ENCODE measurements at regions not wholly inside any gene's neighbourhood (a gene's known extent, or its start where the extent isn't known, plus 50 kb on each side); places are given as distances from the start of the nearest gene placed in this dataset.

GRCh38 chr21:25329227-25329825, 278.0 kb downstream of the MRPL39 start:
- no peak for DNase-seq (ENCODE audit: low spot score)

- DNase-seq (ENCODE audit: low spot score): no peak
Observed at GRCh38 chr21:25328736-25329135, 278.5 kb downstream of the MRPL39 start.

GRCh38 chr21:25326181-25326580, 281.1 kb downstream of the MRPL39 start:
- DNase-seq (ENCODE audit: low spot score): no peak

- DNase-seq (ENCODE audit: low spot score): no peak
Observed at GRCh38 chr21:25324666-25325065, 282.6 kb downstream of the MRPL39 start.

GRCh38 chr21:25323356-25323949, 283.8 kb downstream of the MRPL39 start:
- no peak for DNase-seq (ENCODE audit: low spot score)

GRCh38 chr21:25314247-25314646, 293.0 kb downstream of the MRPL39 start:
- no peak for DNase-seq (ENCODE audit: low spot score)

- DNase-seq (ENCODE audit: low spot score): no peak
Observed at GRCh38 chr21:25313829-25314228, 293.5 kb downstream of the MRPL39 start.

GRCh38 chr21:25307489-25307888, 299.8 kb downstream of the MRPL39 start:
- DNase-seq (ENCODE audit: low spot score): no peak

GRCh38 chr21:25304611-25305010, 302.7 kb downstream of the MRPL39 start:
- no peak for DNase-seq (ENCODE audit: low spot score)

- DNase-seq (ENCODE audit: low spot score): no peak
Observed at GRCh38 chr21:25300632-25301031, 306.6 kb downstream of the MRPL39 start.

GRCh38 chr21:25298512-25299491, 308.5 kb downstream of the MRPL39 start:
- no peak for DNase-seq (ENCODE audit: low spot score)

- no peak for DNase-seq (ENCODE audit: low spot score)
Observed at GRCh38 chr21:25297117-25297516, 310.2 kb downstream of the MRPL39 start.

- DNase-seq (ENCODE audit: low spot score): no peak
Observed at GRCh38 chr21:25296252-25296651, 311.0 kb downstream of the MRPL39 start.

GRCh38 chr21:25292396-25292795, 314.9 kb downstream of the MRPL39 start:
- DNase-seq (ENCODE audit: low spot score): no peak

- DNase-seq (ENCODE audit: low spot score): no peak
Observed at GRCh38 chr21:25283720-25284119, 323.6 kb downstream of the MRPL39 start.

- no peak for DNase-seq (ENCODE audit: low spot score)
Observed at GRCh38 chr21:25281134-25281533, 326.1 kb downstream of the MRPL39 start.

GRCh38 chr21:25280061-25280460, 327.2 kb downstream of the MRPL39 start:
- DNase-seq (ENCODE audit: low spot score): no peak

- DNase-seq (ENCODE audit: low spot score): no peak
Observed at GRCh38 chr21:25273959-25274358, 333.3 kb downstream of the MRPL39 start.

- no peak for DNase-seq (ENCODE audit: low spot score)
Observed at GRCh38 chr21:25254491-25255174, 352.6 kb downstream of the MRPL39 start.

GRCh38 chr21:25246546-25246945, 360.7 kb downstream of the MRPL39 start:
- no peak for DNase-seq (ENCODE audit: low spot score)

GRCh38 chr21:25244735-25245134, 362.5 kb downstream of the MRPL39 start:
- DNase-seq (ENCODE audit: low spot score): no peak

- DNase-seq (ENCODE audit: low spot score): no peak
Observed at GRCh38 chr21:25243808-25244207, 363.5 kb downstream of the MRPL39 start.
